BLaER1 treated with 17β-estradiol and CSF1 and Interleukin-3, amounts not matched to agents 10 nM and 100 nM (cell line): ENCODE measurements at regions not wholly inside any gene's neighbourhood (a gene's known extent, or its start where the extent isn't known, plus 50 kb on each side); places are given as distances from the start of the nearest gene placed in this dataset.

Experiments used
- H3K27ac ChIP-seq, 11 experiments: shearing (Covaris generic); formaldehyde crosslinking; 2 replicates each; pipeline ENCODE4 v1.8.1; 2022
- H3K27me3 ChIP-seq, 11 experiments: shearing (Covaris generic); formaldehyde crosslinking; 2 replicates each; pipeline ENCODE4 v1.8.1; 2022
- H3K36me3 ChIP-seq, 11 experiments: shearing (Covaris generic); formaldehyde crosslinking; 2 replicates each; pipeline ENCODE4 v1.8.1; 2022
- H3K4me1 ChIP-seq, 10 experiments: shearing (Covaris generic); formaldehyde crosslinking; 2 replicates each; pipeline ENCODE4 v1.8.1; 2022
- H3K4me2 ChIP-seq, 11 experiments: shearing (Covaris generic); formaldehyde crosslinking; 2 replicates each; pipeline ENCODE4 v1.8.1; 2022
- H3K4me3 ChIP-seq, 10 experiments: shearing (Covaris generic); formaldehyde crosslinking; 2 replicates each; pipeline ENCODE4 v1.8.1; 2022
- H3K9ac ChIP-seq, 11 experiments: shearing (Covaris generic); formaldehyde crosslinking; 2 replicates each; pipeline ENCODE4 v1.8.1; 2022
- H3K9me3 ChIP-seq, 11 experiments: shearing (Covaris generic); formaldehyde crosslinking; replicated peaks in 1 of 11; 2 replicates each; pipeline ENCODE4 v1.8.1; 2022
- H4K20me1 ChIP-seq, 11 experiments: shearing (Covaris generic); formaldehyde crosslinking; 2 replicates each; pipeline ENCODE4 v1.8.1; 2022
- Cebpa-rat ChIP-seq, 11 experiments: shearing (Covaris generic); IDR thresholded peaks; 2 replicates each; pipeline ENCODE4 v1.8.1; 2022

- no peaks in the 10 kb centered on the region for H3K27me3 ChIP-seq
- H4K20me1 ChIP-seq: no peaks in the 10 kb centered on the region
- H3K4me3 ChIP-seq: no peak overlapping the region
- H3K9me3 ChIP-seq: no peaks in the 10 kb centered on the region
- no peaks in the 10 kb centered on the region for H3K4me1 ChIP-seq
- H3K27ac ChIP-seq: no peak overlapping the region
- no peak for TF ChIP-seq Cebpa-rat (IDR thresholded peaks at IDR 0.05)
- no peak overlapping the region for H3K9ac ChIP-seq
- H3K4me2 ChIP-seq: no peak overlapping the region
- H3K36me3 ChIP-seq: no peaks in the 10 kb centered on the region
Observed at GRCh38 chr1:94327001-94327690, 89.8 kb upstream of the ARHGAP29 start.

- H3K27me3 ChIP-seq: no peaks in the 10 kb centered on the region
- no peak overlapping the region for H3K4me3 ChIP-seq
- no peak overlapping the region for H3K4me2 ChIP-seq
- no peaks in the 10 kb centered on the region for H4K20me1 ChIP-seq
- no peaks in the 10 kb centered on the region for H3K4me1 ChIP-seq
- no peak for TF ChIP-seq Cebpa-rat (IDR thresholded peaks at IDR 0.05)
- no peak overlapping the region for H3K27ac ChIP-seq
- no peak overlapping the region for H3K9ac ChIP-seq
- no peaks in the 10 kb centered on the region for H3K36me3 ChIP-seq
- no peaks in the 10 kb centered on the region for H3K9me3 ChIP-seq
Observed at GRCh38 chr1:94326329-94326728, 88.9 kb upstream of the ARHGAP29 start.

GRCh38 chr1:94325377-94326302 is 88.3 kb upstream of the ARHGAP29 start:
- Histone ChIP-seq H3K36me3 (no peaks in the 10 kb centered on the region), H3K4me2 (no peak overlapping the region), H3K4me3 (no peak overlapping the region), H3K9ac (no peak overlapping the region), H3K27me3 (no peaks in the 10 kb centered on the region), H4K20me1 (no peaks in the 10 kb centered on the region), H3K9me3 (no peaks in the 10 kb centered on the region), H3K27ac (no peak overlapping the region), H3K4me1 (no peaks in the 10 kb centered on the region)
- no peak for TF ChIP-seq Cebpa-rat (IDR thresholded peaks at IDR 0.05)

GRCh38 chr1:94324178-94324544 is 86.8 kb upstream of the ARHGAP29 start:
- H3K4me2 ChIP-seq: no peak overlapping the region
- TF ChIP-seq Cebpa-rat (IDR thresholded peaks at IDR 0.05): no peak
- no peak overlapping the region for H3K4me3 ChIP-seq
- no peaks in the 10 kb centered on the region for H3K9me3 ChIP-seq
- no peak overlapping the region for H3K9ac ChIP-seq
- H3K36me3 ChIP-seq: no peaks in the 10 kb centered on the region
- H3K27me3 ChIP-seq: no peaks in the 10 kb centered on the region
- no peaks in the 10 kb centered on the region for H3K4me1 ChIP-seq
- no peak overlapping the region for H3K27ac ChIP-seq
- no peaks in the 10 kb centered on the region for H4K20me1 ChIP-seq

- Histone ChIP-seq H3K4me3 (no peak overlapping the region), H4K20me1 (no peaks in the 10 kb centered on the region), H3K4me1 (no peaks in the 10 kb centered on the region), H3K9ac (no peak overlapping the region), H3K4me2 (no peak overlapping the region), H3K36me3 (no peaks in the 10 kb centered on the region), H3K27me3 (no peaks in the 10 kb centered on the region), H3K9me3 (no peaks in the 10 kb centered on the region), H3K27ac (no peak overlapping the region)
- TF ChIP-seq Cebpa-rat (IDR thresholded peaks at IDR 0.05): no peak
Observed at GRCh38 chr1:94323311-94324177, 86.2 kb upstream of the ARHGAP29 start.

GRCh38 chr1:94322696-94323095 is 85.3 kb upstream of the ARHGAP29 start:
- H3K27ac ChIP-seq: no peak overlapping the region
- H4K20me1 ChIP-seq: no peaks in the 10 kb centered on the region
- H3K4me1 ChIP-seq: no peaks in the 10 kb centered on the region
- H3K4me2 ChIP-seq: no peak overlapping the region
- H3K36me3 ChIP-seq: no peaks in the 10 kb centered on the region
- no peak overlapping the region for H3K4me3 ChIP-seq
- H3K27me3 ChIP-seq: no peaks in the 10 kb centered on the region
- no peak overlapping the region for H3K9ac ChIP-seq
- TF ChIP-seq Cebpa-rat (IDR thresholded peaks at IDR 0.05): no peak
- H3K9me3 ChIP-seq: no peaks in the 10 kb centered on the region

GRCh38 chr1:94321662-94322061 is 84.3 kb upstream of the ARHGAP29 start:
- no peak overlapping the region for H3K4me3 ChIP-seq
- H3K9ac ChIP-seq: no peak overlapping the region
- H3K9me3 ChIP-seq: no peaks in the 10 kb centered on the region
- no peaks in the 10 kb centered on the region for H3K27me3 ChIP-seq
- H3K27ac ChIP-seq: no peak overlapping the region
- TF ChIP-seq Cebpa-rat (IDR thresholded peaks at IDR 0.05): no peak
- no peak overlapping the region for H3K4me2 ChIP-seq
- H3K36me3 ChIP-seq: no peaks in the 10 kb centered on the region
- no peaks in the 10 kb centered on the region for H3K4me1 ChIP-seq
- H4K20me1 ChIP-seq: no peaks in the 10 kb centered on the region

GRCh38 chr1:94319319-94320102 is 82.1 kb upstream of the ARHGAP29 start:
- Histone ChIP-seq H4K20me1 (no peaks in the 10 kb centered on the region), H3K9me3 (no peaks in the 10 kb centered on the region), H3K27me3 (no peaks in the 10 kb centered on the region), H3K4me2 (no peak overlapping the region), H3K4me1 (no peaks in the 10 kb centered on the region), H3K27ac (no peak overlapping the region), H3K36me3 (no peaks in the 10 kb centered on the region), H3K9ac (no peak overlapping the region), H3K4me3 (no peak overlapping the region)
- no peak for TF ChIP-seq Cebpa-rat (IDR thresholded peaks at IDR 0.05)
